ENCODE measurements at regions not wholly inside any gene's neighbourhood (a gene's known extent, or its start where the extent isn't known, plus 50 kb on each side); places are given as distances from the start of the nearest gene placed in this dataset.

DNA sequence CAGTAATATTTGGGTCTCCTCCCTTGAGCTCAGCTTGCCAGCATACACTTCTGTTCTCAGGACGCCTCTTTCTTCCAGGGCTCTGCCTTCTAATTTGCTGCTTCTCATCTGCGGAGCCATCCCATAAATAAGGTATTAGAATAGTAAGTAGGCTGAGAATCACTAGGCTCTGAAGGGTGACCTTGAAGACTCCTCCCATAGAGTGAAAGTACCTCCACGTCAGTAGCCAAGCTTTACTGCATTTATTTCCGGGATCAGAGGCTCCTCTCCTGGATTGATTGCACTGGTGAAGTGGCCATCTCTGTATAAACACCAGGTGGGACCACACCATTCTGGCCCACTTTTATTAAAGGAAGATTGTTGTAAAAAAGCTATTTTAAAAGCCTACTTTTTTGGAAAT, 315.5 kb downstream of the FAT3 start:
- DNase-seq (ENCODE audit: low spot score): no peak

DNA sequence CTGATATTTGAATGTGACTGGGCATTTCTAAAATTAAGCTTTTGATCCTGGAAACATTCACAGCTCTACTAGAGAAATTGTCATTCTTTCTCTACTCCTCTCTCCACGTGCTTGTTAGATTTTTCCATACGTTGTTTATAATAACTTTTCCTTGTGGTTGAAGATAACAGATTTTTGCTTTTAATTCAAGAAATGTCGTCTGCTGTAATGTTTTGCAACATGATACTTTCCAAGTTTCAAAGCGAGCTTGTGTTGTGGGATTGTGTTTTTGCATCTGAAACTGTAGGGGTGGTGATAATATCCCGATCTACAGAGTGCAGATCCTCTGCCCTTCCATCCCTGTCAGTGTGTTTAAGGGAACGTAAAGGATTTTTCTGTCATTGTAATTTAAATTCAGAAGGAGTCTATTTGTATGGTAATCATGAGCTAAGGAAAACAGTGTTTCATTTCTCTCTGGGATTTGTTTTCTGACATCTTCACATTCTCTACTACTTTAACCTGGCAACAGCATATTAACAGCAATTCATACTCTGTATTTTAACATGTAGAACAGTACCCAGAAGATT, 321.4 kb downstream of the FAT3 start:
- no peak for DNase-seq (ENCODE audit: low spot score)

DNA sequence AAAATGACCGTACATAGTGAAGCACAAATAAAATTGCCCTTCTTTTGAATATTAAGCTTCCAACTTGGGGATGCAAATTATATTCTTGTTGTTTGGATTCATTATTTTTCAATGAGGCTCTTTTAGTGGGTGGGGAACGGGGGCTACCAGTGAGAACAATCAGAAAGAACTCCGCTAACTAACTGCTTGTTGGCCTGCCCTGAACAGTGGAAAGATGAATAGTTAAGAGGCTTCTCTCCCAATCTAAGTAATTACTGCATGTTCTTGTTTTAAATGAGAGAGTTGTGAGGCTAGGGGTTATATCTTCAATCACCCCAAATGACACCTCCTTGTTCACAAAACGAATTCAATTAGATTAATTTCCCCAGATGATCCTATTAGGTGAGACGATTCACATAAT, 322.0 kb downstream of the FAT3 start:
- DNase-seq (ENCODE audit: low spot score): no peak

DNA sequence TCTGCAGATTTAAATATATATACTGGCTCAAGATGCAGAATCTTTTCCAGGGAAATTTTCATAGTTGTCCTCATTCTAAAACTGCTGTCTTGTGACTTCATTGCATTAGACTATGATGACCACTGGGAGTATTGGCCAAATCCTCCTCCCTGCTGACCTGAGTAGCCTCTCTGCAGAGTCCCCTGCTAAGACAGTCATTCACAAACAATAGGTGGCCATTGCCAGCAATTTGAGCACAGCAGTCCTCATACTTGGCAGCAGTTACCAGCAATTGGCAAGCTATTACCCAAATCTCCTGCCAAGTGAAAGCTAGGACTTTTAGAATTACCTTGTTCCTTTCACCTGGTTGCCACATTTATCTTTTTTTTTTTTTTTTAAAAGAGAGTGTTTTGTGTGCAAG, 325.8 kb downstream of the FAT3 start:
- DNase-seq (ENCODE audit: low spot score): no peak

DNA sequence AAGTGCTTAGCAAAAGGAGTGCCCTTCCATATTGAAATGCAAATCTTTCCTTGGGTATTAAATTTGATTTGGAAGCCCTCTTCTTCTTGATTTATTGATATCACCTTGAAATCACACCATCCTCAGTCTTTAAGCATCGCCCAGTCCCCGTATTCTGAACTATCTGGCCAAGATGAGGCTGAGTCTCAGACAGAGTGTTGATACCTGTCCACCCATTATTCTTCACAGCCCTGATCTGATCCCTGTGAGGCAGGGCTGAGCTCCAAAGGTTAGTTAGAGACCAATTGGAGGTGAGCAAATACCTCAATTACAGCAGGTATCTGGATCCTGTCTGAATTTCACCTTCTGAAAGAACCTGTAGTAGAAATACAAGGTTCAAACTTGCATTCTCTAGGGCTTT, 326.3 kb downstream of the FAT3 start:
- DNase-seq (ENCODE audit: low spot score): no peak

DNA sequence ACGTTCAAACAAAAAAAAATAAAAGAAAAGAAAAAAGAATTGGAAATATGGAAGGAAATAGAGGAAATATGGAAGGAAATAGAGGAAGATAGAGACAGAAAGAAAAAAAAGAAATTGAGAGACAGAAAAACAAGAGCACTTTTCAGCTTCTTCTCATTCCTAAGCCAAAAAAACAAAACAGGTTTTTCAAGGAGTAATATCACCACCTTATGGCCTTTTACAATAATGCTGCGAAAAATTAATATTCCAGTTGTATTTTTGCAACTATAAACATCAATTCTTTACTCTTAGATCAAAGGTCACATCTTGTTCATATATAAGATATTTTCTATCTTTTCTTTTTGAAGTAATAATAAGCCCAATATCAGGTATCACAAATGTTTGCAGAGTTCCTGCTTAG, 328.3 kb downstream of the FAT3 start:
- no peak for DNase-seq (ENCODE audit: low spot score)

DNA sequence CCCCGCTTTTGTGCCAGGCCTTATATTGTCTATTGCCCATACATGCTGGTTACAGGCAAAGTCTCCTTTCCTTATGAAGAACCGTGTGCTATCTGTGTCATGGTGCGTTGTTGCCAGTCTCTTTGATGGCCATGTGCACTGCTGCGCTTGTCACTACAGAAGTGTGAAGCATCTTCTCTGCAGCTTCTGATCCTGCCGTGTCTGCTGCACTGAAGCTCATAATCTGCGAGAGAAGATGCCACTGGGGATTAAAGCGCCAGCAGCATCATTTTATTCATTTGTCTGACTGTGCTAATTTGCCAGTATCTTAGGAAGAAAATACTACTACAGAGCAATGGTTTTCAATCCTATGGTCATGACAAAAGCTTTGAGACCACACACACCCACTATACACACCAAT, 330.1 kb downstream of the FAT3 start:
- DNase-seq (ENCODE audit: low spot score): no peak

DNA sequence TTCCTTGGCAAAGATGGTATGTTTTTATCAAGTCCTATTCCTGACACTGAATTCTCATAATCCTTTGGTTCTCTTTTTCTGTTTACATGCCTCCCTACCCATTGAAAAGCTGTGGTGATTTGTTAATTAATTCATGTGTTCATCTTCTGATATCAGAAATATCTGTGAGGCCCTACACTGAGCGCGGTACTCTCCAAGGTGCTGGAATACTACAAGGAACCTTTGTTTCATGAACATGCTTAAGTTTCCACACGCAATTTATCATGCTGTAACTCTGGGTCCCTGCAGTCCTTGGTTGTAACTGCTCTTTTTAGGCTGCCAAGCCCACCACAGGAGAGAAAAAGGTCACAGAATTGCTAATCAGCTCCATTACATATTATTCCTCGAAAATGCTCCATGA, 331.8 kb downstream of the FAT3 start:
- DNase-seq (ENCODE audit: low spot score): no peak

DNA sequence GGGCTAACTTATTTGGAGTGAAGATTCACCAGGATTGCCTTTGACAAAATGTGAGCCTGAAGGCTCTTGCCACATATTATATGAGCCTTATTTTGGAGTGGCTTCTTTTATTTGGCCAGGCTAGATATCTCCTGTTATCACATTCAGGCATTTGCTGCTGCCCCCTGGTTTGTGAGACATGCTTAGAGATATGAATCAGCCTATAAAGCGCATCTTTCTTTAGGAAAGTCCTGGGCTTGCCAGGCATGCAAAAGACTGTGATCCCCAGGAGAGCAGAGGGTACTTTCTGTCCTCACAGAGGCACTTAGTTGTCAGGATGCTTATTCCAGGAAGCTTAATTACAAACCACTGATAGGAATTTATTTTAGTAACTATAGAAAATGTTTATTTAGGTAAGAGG, 333.3 kb downstream of the FAT3 start:
- DNase-seq (ENCODE audit: low spot score): no peak

DNA sequence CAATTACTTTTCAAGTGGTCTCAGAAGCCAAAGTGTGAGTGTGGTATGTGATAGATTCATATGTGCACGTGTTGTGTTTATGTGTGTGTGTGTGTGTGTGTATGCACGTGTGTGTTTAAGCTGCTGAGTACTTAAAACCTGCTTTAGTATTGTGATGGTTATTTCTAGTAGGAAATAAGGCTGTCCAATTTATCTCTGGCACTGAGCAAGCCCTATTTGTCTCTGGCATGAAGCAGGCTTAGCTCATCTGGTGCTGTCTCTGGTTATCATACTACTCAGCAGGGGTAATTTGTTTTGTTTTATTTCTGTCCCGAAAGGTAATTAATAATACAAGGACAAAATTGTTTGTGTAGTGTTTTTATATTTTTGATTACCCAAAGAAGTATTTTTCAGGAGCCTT, 333.7 kb downstream of the FAT3 start:
- DNase-seq (ENCODE audit: low spot score): no peak

DNA sequence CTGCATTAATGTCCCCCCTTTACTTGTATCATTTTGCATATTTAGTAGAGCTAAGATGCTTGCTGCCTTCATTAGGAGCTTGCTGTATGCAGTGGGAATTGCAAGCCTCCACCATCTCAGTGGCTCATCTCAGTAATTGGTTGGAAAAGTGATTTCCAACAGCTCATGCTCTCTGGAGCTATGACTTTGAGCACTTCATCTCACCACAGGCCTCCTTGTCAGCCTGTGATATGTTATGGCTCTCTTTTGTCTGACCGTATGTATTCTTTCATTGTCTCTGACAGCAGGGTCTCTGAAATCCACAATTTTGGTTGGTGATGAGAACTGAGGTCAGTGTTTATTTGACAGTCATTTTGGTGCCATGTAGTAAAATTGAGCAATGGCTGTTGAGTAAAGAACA, 345.1 kb downstream of the FAT3 start:
- DNase-seq (ENCODE audit: low spot score): no peak

DNA sequence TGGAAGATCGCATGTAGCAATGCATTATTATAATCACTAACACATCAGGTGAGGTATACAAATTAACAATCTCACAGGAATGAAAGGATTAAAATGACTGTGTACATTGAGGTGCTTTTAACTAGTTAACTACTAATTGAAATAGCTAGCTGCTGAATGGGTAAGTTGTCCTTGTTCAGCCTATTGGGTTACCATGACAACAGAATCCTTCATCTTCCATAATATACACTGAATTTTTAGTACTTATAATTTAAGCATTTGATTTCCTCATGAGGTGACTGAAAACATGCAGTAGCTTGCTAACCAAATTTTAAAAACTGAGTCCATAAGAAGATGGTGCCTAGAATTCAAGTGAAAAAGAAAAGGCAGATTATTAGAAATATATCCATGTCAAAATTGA, 347.9 kb downstream of the FAT3 start:
- no peak for DNase-seq (ENCODE audit: low spot score)

DNA sequence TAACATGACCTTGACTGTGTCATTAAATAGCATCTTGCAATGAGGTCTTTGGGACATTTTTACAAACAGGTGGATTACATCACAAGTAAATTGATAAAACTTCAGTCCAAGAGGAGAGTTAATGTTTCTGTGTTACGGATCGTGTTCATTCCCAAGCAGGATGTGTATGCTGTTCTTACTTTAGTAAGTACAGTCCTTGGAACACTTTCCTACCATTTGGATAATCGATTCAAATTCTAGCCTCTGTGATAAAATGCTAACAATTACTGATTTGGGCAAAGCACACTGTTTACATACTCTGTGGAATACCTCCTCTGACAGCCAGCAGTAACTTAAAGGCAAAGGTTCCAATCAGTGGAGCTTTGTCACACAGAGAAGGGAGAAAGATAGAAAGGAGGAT, 351.7 kb downstream of the FAT3 start:
- no peak for DNase-seq (ENCODE audit: low spot score)

DNA sequence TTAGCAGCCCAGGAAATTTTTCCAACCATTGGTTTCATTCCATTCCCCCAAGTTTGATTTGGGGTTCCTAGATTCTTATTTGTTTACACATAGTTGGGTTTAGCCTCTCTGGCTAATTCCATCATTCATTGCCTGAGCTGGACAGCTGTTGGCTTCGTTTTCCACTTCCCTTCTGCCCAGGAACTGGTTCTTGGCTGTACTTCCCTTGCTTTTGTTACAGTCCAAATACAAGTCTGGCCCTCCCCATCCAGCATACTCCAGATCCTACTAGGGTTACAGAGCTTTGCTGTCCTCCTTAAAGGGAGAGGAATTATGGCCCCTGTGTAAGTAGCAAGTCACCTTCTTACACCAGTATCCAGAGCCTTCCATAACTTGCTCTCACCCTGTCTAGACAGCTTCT, 356.3 kb downstream of the FAT3 start:
- no peak for DNase-seq (ENCODE audit: low spot score)

DNA sequence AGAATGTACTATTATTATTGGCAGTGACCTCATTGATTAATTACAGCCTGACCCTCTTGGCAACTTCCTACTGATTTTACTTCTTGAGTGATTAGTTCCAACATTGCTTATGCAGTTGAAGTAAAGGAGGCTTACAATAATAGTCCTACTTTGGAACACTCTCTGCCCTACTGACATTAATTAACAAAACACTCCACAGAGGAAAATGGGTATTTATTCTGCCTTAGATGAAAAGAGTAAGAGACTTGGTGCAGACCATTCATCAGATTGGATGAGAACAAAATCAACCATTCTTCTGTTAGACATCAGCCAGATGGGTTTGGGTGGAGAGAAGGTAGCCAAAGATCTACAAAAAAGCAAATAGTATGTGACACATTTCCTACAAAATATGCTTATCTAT, 363.8 kb downstream of the FAT3 start:
- DNase-seq (ENCODE audit: low spot score): no peak

DNA sequence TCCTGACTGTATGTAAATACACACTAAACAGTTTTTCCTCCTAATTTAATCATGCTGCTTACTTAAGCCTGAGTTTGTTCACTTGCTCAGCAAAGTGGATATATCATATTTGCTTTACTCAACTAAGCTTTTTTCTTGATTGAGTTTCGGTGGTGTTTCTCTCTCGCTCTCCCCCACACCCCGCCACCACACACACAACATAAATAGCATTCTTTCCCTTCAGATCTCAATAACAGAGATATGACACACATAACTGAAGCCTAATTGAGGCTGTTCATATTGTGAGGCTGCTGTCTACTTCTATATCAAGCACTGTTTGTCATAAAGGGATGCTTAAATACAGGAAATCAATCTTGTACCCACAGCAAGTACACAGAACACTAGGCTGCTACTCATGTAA, 364.9 kb downstream of the FAT3 start:
- no peak for DNase-seq (ENCODE audit: low spot score)

DNA sequence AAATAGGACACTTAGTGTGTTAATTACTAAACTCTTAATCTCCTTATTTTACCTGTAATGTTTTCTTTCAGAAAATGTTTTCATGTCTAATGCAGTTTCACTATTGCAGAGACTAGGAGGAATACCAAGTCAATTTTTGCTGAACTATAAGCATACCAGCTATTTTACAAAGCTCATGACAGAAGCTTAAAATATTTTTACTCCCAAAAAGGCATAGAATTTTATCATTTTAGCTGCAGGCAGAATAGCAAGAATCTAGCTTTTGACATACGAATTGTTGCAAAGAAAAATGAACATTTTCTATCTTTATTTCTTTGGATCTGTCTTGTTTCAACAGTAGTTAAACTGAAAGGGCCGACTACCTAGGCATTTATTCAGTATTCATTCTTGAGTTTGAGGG, 366.9 kb downstream of the FAT3 start:
- DNase-seq (ENCODE audit: low spot score): no peak

DNA sequence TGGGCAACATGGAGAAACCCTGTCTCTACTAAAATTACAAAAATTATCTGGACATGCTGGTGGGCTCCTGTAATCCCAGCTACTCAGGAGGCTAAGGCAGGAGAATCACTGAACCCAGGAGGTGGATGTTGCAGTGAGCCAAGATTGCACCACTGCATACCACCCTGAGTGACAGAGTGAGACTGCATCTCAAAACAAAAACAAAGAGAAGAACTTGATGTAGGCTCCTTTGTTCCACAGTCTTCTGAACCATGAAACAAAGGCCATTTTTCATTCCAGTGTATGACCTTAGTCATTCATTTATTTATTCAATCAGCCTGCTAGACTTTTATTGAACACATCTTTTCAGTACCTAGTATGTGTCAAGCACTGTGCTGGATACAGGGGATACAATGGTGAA, 369.6 kb downstream of the FAT3 start:
- no peak for DNase-seq (ENCODE audit: low spot score)

DNA sequence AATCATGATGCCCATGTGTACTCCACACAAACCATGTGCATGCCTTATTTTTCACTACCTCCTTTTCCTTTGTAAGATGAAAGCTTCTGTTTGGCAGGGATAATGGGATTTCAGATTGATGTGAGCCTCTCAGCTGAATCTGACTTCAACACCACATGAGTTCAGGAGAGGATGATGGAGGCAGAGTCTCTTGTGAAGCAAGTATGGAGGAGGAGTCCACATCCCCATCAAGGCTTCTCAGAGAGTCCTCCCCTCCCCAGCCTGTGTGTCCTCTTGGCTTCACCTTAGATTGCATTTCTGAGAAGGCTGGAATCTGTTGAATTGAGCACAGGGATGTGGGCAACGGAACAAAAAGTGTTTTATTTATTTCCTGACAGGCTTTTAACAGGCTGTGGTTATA, 370.4 kb downstream of the FAT3 start:
- DNase-seq (ENCODE audit: low spot score): no peak

DNA sequence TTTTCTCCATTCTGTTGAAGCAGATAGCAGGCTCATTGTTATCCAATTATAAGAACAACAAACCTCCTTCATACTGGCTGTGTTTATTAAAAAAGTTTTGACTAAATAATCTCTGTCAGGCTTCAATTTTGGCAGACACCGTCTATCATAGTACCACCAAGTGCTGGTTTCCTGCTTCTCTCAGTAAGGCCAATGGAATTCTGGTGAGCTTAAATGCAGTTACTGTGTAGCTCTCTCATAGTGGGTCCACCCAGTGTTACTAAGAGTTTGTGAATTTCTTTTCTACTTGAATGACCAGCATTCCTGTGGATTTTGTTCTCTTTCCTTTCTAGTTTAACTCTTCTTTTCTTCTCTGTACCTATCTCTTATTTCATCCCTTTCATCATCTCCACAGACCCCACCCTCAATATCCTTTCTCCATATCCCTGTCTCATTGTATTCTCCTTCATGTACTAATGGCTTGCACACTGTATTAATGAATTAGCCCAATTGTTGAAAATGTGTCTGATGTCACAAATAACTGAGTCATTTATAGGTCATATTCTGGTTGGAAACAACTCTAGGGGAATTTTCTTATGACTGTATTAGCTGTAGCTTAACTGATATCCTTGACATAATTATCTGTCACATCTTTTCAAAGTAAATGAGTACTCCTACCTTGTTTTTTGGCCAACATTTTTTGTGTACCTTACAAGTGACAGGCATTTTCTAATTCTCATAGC, 372.1 kb downstream of the FAT3 start:
- DNase-seq (ENCODE audit: low spot score): no peak

DNA sequence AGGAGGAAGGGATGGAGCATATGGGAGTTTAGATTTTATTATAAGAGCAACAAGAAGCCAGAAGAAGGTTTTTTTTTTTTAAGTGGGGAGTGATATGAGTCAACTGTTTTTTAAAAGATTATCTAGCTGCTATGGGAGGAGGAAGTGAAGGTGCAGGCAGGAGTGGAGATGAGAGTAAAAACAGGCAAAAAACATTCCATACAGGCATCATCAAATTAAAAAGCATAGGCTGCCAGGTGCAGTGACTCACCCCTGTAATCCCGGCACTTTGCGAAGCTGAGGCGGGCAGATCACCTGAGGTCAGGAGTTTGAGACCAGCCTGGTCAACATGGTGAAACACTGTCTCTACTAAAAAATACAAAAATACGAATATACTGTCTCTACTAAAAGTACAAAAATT, 368.4 kb upstream of the MTNR1B start:
- no peak for DNase-seq (ENCODE audit: low spot score)

DNA sequence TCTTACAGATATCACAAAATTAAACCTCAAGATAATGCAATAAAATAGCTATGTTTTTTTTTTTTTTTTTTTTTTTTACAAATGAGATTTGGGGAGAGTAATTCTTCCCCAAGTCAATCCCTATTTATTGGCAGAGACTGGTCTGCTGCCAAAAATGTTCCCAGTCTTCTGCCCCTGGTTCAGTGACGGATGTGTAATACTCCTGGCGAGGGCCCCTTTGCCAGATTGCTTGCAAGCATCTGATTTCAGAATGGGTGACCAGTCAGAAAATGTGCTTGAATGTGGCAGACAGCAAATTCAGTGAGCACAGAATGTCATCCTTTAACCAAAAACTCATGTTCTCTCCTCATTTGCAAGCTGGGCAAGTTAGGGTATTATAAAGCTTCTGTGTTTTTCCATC, 363.8 kb upstream of the MTNR1B start:
- DNase-seq (ENCODE audit: low spot score): no peak

DNA sequence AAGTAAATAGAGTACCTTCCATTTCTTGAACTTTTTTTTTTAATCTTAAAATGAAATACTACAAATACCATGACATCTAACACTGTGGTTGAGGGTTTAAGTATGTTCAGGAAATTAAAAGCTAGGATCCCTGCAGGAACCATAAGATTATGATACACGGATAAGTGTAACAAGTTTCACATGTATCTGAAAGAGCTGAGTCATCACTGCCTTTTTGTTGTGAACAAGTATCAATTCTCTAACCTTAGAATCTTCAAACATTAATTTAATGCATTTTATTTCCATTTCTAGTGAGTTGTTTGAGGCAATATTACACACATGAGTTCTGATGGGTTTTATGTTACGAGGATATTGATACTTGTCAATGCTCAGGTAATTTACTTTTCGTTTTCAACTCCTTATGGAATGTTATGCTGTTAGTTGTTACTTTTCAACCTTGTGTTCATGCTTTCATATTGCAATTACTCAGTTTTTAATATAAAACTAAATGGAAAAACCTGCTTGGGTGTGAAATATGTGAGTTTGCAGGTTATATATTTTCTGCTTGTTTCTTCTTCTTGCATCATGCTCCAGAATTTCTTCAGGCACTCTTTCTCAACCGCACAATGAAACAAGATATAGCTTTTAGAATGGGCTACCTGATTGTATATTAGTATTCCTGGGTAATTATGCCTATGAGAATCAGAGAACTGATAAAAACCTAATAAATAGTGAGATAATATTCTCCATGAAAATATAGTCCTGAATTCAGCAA, 361.3 kb upstream of the MTNR1B start:
- no peak for DNase-seq (ENCODE audit: low spot score)

DNA sequence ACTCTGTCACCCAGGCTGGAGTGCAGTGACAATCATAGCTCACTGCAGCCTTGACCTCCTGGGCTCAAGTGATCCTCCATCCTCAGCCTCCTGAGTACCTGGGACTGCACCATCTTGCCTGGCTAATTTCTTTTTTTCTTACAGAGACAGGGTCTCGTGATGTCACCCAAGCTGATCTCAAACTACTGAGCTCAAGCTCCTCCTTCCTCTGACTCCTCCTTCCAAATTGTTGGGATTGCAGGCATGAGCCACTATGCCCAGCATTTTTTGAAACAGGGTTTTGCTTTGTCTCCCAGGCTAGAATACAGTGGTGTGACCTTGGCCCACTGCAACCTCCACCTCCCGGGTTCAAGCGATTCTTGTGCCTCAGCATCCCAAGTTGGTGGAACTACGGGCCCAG, 358.3 kb upstream of the MTNR1B start:
- DNase-seq (ENCODE audit: low spot score): no peak

Data from left forelimb (tissue), 1 donor.